Umbilical cord (tissue), 1 donor: ENCODE measurements at regions not wholly inside any gene's neighbourhood (a gene's known extent, or its start where the extent isn't known, plus 50 kb on each side); places are given as distances from the start of the nearest gene placed in this dataset.
"Not testable (repeated sequence)": the region's sequence is repeated elsewhere in the genome, so short reads cannot be mapped to it uniquely, and the experiment has no call there.

Experiments used
- DNase-seq: peaks from one replicate; pipeline ENCODE4 v3.0.0-alpha.2; 2015; ENCODE audit warnings: low spot score

DNA sequence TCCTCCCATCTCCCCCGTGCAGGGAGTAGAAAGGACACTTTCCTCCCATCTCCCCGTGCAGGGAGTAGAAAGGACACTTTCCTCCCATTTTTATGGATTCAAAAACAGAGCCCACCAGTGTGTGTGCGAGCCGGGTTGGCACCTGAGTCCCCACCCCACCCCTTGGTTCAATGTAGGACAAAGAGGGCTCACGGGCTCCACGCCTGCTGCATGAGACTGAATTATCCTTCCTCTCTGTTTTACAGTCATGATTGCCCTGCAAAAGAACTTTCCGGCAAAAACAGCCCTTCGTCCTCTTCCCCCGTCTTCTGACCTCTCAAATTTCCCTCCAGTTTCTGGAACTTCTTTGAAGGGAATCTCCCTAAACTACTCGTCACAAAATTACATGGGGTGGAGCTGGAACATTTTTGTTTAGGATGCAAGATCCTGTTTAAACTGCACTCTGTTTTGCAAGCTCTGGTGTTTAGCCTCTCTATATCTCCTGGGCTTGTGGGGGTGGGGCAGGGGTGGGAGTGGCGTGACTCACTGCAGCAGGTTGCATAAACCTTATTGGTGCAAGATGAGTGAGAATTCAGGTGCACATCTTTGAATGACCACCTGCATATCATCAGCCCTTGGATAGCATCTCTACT lies 99.8 kb downstream of the PSMG1 start:
- DNase-seq: peak; percentile 57

DNA sequence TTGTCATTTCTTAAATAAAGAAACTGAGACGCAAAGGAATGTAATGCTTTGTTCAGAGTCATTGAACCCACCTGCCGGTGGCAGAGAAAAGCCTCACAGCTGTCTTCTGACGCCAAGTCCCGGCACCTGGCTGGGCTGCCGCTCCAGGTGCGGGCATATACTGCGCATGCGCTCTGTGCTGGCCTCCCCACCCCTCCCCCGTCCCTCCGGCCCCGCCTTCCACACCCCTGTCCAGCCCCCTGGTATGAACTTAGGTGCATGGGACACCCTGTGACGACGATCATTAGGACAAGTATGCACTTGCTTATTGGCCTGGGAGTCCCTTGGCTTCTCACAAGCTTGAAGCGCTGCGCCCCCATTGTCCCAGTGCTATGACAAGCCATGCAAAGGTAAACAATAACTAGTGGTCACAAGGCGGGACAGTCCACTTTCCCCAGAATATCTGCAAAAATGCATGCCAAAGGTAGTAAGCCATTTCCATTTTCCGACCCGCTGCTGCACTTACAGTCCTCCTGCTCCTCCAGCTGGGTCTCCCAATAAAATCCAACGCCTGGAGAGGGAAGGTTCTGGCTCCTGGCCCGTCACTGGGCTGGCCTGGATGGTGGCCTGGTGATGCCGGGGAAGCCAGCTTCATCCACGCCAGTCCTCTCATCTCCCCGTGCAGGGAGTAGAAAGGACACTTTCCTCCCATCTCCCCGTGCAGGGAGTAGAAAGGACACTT lies 100.4 kb downstream of the PSMG1 start:
- DNase-seq: no peak

DNA sequence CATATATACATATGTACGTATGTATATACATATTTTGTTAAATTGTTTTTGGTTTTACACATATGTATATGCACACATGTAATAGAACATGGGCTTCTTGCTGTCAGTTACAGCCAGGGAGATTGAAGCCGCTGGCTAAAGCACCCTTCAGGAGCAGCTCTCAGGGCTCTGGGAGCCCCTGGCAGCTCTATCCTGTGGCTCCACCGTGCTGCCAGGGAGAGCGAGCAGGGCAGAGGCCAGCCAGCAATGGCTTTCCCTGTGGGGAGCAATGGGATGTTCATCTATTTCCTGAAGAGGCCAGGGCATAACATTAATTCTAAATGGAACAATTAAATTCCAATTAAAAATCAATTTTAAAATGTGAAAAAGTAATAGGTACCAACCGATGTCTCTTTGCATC lies 102.9 kb downstream of the PSMG1 start:
- no peak for DNase-seq

DNA sequence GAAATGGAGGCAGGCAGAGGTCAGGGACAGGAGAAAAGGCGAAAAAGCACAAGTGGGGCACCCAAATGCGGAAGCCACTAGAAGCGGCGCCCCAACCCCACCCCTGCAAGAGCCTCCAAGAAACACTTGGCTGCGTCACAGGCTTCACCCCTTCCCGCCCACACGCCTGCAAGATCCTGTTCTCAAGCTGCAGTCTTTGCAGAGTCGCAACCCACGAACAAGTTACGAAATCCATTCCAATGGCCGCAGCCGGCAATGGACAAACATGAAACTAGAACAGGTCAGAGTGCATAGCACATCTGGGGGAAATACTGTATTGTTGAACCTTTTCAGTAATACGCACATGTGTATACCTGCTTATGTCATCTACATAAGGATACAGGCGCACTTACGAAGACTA lies 103.6 kb downstream of the PSMG1 start:
- peak; percentile 35 for DNase-seq

DNA sequence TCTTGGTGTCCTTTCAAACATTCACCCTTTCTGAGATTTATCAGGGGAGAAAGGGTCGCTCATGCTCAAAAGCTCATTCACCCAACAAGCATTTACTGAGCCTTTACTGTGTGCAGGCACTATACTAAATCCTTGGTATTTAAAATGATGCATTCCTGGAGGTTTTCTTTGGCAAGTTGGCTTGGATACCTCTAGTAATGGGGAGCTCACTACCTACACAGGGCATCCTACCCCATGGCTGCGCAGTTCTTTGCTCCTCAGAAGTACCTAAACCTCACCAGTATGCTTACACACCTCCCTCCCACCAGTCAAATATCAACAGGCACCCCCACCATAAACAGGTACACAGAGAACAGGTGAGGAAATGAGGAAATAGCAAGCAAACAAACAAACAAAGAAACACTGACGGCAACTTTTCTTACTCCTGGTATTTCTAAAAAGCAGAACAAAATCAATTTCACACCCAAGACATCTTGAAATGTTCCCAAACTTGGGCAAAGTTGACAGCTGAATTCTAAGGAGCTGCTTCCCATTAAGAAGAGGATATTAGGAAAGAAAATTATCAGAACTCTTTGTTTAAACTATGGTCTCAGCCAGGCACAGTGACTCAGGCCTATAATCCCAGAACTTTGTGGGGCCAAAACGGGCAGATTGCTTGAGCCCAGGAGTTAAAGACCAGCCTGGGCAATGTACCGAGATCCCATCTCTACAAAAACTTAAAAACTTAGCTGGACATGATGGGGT lies 104.8 kb downstream of the PSMG1 start:
- no peak for DNase-seq

DNA sequence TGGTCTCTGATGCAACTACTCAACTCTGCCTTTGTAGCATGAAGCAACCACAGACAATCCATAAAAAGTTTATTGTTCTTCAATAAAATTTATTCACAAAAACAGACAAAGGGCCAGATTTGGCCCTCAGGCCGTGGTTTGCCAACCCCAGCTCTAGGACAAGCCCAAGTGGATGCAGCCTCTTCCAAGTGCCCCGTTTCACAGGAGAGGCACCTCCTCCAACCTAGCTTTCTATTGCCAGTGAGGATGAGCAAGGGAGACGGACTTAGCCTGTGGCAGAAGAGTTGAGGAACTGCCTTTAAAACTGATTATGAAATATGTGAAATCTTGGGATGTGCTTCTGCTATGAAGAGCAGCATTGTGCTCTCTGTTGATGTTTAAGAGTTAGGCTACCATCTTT lies 105.4 kb downstream of the PSMG1 start:
- DNase-seq: no peak

DNA sequence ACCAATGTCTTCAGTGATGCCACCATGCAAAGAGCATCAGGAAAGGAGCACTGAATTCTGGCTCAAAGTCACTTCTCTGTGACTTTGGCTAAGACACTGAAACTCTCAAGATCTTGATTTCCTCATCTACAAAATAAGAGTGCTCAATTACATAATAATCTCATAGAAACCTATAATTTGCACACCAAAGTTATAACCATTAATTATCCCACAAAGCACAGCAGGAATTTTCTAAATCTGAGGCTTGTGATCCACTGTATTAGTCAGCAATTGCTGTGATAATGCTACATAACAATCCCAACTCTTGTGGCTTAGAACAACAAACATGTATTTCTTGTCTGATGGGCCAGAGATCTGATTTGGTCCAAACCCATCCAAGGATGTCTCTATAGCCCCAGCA lies 108.7 kb downstream of the PSMG1 start:
- DNase-seq: no peak

DNA sequence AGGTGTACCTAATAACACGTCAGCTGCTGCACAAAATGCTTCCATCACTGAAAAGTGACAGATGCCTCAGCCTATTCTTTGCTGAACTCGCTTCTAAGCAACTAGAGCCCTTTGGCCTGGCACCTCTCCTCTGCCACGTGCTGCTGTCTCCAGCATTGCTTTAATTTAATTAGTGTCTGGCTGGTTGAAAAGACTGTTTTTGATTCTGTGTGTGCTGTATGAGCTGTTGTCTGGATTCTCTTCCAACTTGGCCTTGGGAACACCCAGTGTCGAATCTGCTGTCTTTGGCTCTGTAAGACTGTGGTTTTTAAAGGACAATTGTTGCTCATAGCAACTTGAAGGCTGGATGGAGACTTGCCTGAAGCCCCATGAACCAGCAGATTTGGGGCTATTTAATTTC lies 109.5 kb downstream of the PSMG1 start:
- no peak for DNase-seq

DNA sequence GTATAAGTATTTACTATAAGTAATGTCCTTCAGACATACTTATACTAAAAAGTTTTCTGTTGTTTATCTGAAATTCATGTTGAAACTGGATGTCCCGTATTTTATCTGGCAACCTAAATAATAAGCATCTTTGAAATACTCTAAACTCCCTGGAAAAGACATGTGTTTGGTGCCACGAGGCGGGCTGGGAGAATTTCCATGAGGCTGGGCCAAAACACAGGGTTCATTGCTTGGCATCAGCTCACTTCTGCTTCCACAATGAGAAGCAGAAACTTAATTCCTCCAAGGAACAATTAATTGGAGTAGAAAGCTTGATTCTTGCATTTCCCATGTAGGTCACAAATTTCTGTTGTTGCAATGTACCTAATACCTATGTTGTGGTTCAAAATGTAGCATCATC lies 110.2 kb downstream of the PSMG1 start:
- DNase-seq: no peak

DNA sequence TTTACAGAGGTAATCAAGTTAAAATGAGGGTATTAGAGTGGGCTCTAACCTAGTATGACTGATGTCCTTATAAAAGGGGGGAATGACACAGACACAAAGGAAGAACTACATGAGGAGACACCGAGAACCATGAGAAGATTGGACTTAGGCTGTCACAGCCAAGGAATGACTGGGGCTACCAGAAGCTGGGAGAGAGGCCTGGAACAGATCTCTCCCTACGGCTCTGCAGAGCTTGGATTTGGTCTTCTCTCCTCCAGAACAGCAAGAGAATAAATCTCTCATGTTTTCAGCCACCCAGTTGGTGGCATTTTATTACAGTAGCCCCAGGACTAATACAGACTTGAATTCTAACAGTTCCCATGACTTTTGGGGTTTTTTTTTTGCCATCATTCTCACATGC lies 110.8 kb downstream of the PSMG1 start:
- no peak for DNase-seq

DNA sequence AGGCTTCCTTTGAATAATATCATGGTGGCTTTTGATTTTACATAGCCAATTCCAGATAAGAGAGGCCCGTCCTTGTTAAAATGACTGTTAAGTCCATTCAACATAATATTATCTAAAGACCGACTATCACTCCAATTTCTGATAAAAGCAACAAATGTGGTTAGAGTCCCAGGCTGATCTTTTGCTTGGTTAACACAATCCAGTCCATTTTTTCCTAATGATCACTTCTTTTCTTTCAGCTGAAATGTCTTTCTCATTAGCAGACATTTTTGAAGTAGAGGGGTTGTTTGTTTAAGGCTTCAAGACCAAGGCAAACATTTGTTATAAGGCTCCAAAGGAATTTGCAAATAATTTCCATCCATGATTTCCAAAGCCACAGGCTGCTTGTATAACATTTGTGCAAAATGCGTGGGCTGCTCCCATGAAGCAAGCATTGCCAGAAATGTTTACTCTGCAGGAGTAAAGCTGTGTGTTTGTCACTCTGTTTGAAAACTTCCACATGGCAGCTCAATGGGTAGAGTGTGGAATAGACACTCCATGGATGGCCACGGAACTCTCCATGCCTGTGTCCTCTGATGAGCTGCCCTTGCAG lies 111.5 kb downstream of the PSMG1 start:
- DNase-seq: no peak

DNA sequence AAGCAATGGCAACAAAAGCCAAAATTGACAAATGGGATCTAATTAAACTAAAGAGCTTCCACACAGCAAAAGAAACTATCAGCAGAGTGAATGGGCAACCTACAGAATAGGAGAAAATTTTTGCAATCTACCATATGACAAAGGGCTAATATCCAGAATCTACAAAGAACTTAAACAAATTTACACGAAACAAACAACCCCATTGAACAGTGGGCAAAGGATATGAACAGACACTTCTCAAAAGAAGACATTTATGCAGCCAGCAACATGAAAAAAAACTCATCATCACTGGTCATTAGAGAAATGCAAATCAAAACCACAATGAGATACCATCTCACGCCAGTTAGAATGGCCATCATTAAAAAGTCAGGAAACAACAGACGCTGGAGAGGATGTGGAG lies 113.4 kb downstream of the PSMG1 start:
- DNase-seq: not testable (repeated sequence)

DNA sequence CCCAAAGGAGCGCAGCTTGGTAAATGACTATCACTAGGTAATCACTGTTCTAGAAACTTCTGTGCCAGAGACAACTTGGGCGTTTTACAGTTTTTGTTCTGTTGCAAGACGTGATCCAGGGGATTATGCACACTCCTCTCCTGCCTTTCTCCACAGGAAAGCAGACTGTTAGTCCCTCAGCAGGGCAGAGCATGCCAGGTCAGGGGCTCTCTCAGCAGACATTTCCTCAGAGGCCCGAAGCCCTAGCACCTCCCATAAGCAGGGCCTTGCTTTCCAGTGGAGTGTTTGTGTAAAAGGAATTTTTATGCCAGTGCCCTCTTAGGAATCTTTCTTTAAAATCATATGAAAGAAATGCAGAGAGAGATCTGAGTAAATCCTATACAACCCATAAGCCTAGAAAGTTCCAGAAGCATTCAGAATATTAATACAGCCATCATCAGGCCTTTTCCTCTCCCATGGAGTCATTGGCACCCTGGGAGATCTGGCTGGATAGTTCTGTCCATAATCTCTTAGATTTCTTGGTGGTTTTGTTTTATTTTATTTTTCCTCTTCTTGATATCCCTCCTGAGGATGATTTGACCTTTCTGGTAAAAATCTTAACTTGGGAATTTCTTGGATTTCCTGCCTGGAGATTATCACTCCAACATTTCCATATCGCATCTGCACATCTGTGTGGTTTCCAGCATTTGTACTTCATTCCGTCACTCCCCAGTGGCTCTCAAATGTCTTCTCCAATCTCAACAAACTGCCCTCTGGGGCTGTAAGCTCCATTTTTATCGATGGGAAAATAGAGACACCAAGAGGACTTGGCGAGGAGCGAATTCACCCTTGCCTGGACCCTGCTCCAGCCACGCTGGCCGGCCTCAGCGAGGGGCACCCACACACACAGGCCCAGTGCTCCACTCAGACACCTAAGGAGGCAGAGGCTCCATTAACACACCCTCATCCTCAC lies 116.1 kb downstream of the PSMG1 start:
- DNase-seq: peak; percentile 90

DNA sequence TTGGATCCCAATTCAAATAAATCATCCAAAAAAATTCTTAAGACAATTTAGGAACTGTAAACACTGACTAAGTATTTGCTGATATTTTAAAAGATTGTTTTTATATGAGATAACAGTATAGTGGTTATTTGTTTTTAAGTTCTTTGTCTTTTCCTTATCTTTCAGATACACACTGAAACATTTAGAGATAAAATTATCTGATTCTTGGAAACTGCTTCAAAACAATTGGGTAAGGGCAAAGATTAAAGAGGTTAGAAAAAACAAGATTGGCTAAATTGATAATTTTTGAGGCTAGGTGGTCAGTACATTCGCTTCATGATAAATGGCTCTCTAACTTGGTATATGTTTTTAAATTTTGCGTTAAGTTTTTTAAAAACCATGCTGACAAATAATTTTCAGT lies 117.3 kb downstream of the PSMG1 start:
- DNase-seq: no peak

DNA sequence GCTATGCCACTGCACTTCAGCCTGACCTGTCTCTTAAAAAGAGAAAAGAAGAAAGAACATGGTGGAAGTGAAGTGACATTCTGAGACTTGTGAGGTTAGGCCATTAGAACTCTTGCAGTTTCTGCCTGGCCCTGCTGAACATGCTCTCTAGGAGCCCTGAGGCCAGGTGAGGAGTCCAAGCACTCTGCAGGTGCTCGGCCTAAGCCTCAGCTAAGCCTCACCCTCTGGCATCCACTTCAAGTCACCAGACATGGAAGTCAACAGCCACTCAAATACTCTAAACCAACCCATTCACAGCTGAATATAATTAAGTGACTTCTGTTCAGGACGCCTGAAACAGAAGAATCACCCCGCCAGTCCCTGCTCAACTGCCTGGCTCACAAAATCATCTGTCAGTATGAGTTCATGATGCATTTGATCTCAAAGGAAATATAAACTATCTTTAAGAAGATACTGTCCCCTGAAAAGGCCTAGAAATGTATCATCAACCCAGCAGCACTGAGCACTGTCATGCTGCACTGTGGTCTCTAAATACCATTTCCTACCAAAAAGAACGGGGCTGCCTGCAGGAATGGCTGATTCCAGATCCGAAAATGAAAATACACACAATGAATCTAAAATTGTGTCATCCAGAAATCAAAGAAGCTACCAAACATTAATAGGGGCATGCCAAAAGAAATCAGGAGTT lies 118.8 kb downstream of the PSMG1 start:
- no peak for DNase-seq

DNA sequence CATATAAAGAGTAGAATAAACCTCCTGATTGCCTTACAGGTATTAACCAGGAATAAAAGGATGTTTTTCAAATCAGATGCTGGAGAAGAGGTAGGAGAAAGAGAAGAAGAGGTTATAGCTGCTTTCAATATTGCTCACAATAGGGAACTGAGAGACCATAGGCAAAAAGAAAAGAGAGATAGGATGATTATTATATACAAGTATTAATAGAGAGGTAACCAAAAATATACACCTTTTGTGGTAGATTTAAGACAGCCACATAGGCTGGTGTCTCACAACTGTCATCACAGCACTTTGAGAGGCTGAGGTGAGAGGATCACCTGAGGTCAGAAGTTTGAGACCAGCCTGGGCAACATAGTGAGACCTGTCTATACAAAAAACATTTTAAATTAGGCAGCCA lies 119.7 kb downstream of the PSMG1 start:
- DNase-seq: no peak

DNA sequence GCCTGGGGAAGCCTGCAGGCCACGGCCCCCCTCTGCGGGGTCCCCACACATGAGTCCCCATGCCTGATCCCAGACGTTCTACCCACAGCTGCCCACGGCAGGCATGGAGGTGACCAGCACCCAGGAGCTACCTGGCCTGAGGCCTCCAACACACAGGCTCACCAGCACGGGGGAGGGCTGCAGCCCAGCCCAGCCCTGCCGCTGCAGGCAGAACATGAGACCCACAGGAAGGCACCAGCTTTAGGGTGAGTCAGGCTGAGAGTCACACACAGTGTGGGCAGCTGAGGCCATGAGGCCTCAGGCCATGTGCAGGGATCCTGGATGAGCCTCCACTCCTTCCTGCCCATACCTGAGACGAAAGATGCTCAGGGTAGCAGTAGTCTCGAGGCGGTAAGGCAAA lies 121.1 kb downstream of the PSMG1 start:
- DNase-seq: no peak

DNA sequence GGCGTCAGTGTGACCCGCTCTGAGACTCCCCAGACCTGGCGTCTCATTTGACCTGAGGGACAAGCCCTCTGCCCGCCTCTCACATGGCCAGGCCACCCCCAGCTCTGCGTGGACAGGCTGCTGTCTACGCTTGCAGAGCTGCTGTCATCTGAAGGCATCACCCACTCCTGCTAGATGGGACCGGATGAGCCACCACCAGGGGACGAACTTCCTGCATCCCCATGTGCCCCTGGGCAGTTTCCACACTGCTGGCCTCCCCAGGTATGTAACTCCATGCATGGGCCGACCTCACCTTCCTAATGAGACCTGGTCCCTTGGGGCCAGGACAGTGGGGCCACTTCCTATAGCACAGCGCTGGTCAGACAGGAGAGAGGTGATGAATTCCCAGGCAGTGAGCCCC lies 121.5 kb downstream of the PSMG1 start:
- no peak for DNase-seq

DNA sequence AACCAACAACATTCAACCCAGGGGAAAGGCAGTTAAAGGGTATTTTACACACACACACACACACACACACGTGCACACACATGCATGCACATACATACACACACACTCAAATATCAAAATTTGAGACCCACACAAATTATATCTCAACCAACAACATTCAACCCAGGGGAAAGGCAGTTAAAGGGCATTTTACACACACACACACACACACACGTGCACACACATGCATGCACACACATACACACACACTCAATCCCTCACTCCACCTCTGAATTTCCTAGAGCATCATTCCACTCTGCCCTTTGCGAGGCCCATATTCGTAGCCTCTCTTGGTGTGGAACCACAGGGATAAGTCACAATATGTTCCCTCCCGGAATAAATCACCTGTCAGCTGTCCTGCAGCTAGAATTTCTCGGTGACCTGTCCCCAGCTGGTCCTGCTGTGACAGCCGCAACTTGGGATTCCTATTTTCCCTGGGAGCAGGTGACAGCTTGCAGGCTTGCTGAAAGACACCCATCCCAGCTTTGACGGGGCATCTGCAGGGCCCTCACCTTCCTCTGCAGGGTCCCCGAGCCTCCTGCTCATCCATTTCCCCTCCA lies 122.7 kb downstream of the PSMG1 start:
- no peak for DNase-seq

DNA sequence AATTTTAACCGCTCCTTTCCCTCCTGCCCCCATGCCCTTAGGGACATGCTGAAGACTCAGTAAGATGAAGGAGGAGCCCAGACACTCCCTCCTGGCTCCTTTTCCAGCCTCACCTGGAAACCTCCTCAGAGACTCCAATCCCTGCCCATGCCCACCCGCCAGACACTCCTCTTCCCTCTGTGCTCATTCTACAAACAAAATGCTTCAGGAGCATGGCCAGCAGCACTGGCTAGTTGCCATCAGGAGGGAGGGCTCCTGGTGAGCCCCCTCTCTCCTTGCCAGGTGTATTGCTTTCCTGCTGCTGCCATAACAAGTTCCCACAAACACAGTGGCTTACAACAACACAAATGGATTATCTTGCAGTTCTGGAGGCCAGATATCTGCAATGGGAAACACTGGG lies 126.1 kb downstream of the PSMG1 start:
- DNase-seq: no peak
